ENCODE measurements at regions not wholly inside any gene's neighbourhood (a gene's known extent, or its start where the extent isn't known, plus 50 kb on each side); places are given as distances from the start of the nearest gene placed in this dataset.

DNA sequence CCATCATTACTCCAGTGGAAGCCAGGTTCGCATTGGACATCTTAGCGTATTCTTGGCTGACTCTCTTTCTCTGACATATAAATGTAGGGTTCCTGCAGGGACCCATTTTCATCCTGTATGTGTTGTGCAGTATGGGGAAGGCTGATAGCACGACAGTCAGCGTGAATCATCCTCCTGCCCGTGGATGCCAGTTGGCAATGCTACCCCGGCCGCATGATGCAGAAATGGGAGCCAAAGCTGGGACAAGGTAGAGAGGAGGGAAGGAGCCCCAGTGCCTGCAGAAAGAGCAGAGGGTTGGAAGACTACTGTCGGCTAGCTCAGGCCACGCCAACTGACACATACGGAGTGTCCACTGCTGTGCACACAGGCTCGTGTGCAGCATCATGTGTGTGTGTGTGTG is 251.6 kb downstream of the SKAP2 start:
- no peak for FAIRE-seq

GRCh38 chr7:26614503-26614902 is 249.9 kb downstream of the SKAP2 start:
- no peak for FAIRE-seq

GRCh38 chr7:26616235-26616634 is 248.2 kb downstream of the SKAP2 start:
- FAIRE-seq = no peak

DNA sequence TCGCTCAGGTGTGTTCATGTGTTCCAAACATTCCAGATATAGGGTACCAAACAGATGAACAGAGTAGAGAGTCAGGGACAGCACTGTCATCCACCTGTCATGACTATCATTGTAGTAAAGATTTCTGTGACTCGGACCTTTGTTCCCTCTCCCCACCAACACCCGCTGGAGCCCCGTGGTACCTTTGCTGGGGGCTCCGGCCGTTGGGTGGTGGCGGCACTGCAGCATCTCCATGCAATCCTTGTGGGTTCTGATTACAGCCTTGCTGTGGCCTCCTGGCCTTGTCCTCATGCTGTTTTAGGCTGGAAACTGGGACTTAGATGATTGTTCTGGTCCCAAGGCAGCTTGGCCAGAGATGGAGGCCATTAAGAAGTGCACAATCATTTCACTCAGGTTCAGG is 247.3 kb downstream of the SKAP2 start:
- no peak for FAIRE-seq

Measured in TTC549 (cell line).